OCI-LY3 (cell line): ENCODE measurements at regions not wholly inside any gene's neighbourhood (a gene's known extent, or its start where the extent isn't known, plus 50 kb on each side); places are given as distances from the start of the nearest gene placed in this dataset.

ENCODE experiments used
- H2AFZ ChIP-seq: fragments of 200-600, 300-600 bp; shearing (Covaris generic); 2 replicates; pipeline ENCODE4 v1.6.0; 2014; ENCODE audit warnings: antibody characterized with exemption, low read depth, low read length
- H3K27ac ChIP-seq: fragments of 200-600, 300-600 bp; sonication (generic); 2 replicates; pipeline ENCODE4 v1.5.1; 2014; ENCODE audit warnings: mild to moderate bottlenecking, low read length, moderate library complexity, mixed read lengths
- H3K27me3 ChIP-seq: fragments of 200-600, 300-600 bp; sonication (generic); 2 replicates; pipeline ENCODE4 v1.6.1; 2014; ENCODE audit warnings: low read depth, low read length, mixed read lengths
- H3K36me3 ChIP-seq: fragments of 200-600, 300-600 bp; sonication (generic); replicated peaks from 2 replicates; pipeline ENCODE3; 2014; ENCODE audit warnings: low read depth, low read length, mixed read lengths
- H3K4me1 ChIP-seq: fragments of 300-600, 200-600 bp; sonication (generic); 2 replicates; pipeline ENCODE4 v1.6.1; 2014; ENCODE audit warnings: low read length, mixed read lengths
- H3K4me2 ChIP-seq: fragments of 200-600, 300-600 bp; sonication (generic); 2 replicates; pipeline ENCODE4 v1.6.1; 2014; ENCODE audit warnings: low read length, mixed read lengths
- H3K4me3 ChIP-seq: fragments of 300-600, 200-600 bp; sonication (generic); 2 replicates; pipeline ENCODE4 v1.5.1; 2014; ENCODE audit warnings: antibody characterized with exemption, mild to moderate bottlenecking, low read length, moderate library complexity
- H3K79me2 ChIP-seq: fragments of 300-600, 200-600 bp; shearing (Covaris generic); 2 replicates; pipeline ENCODE4 v1.6.1; 2014; ENCODE audit warnings: mild to moderate bottlenecking, low read length, mixed read lengths
- H3K9ac ChIP-seq: fragments of 300-600, 200-600 bp; shearing (Covaris generic); 2 replicates; pipeline ENCODE4 v1.6.0; 2014; ENCODE audit warnings: mild to moderate bottlenecking, low read length, moderate library complexity
- H3K9me3 ChIP-seq: fragments of 200-600, 300-600 bp; shearing (Covaris generic); 2 replicates; pipeline ENCODE4 v1.6.1; 2014; ENCODE audit warnings: low read length, mixed read lengths; ENCODE audit not compliant: insufficient read depth
- H4K20me1 ChIP-seq: fragments of 200-600, 300-600 bp; sonication (generic); 2 replicates; pipeline ENCODE4 v1.6.1; 2016; ENCODE audit warnings: low read length, mixed read lengths; ENCODE audit not compliant: insufficient read depth
- CTCF ChIP-seq: fragments of 200-600, 300-600 bp; sonication (generic); IDR thresholded peaks from 2 replicates; pipeline ENCODE4 v1.5.1; 2014; ENCODE audit warnings: antibody characterized with exemption, low read length, low read depth
- EZH2phosphoT487 ChIP-seq: fragments of 200-600 bp; shearing (Covaris generic); IDR thresholded peaks from 2 replicates; pipeline ENCODE4 v1.6.1; 2018; ENCODE audit warnings: antibody characterized with exemption, mixed run types, low read depth

- H3K9ac ChIP-seq = no peak overlapping the region
- no peaks in the 10 kb centered on the region for H3K27me3 ChIP-seq
- no peak overlapping the region for H3K4me2 ChIP-seq
- no peaks in the 10 kb centered on the region for H3K4me1 ChIP-seq
- no peaks in the 10 kb centered on the region for H3K79me2 ChIP-seq
- no peak for TF ChIP-seq CTCF
- no peak for TF ChIP-seq EZH2phosphoT487
- H4K20me1 ChIP-seq = no peaks in the 10 kb centered on the region
- no peak overlapping the region for H2AFZ ChIP-seq
- H3K4me3 ChIP-seq = no peak overlapping the region
- no peak overlapping the region for H3K27ac ChIP-seq
- H3K9me3 ChIP-seq = peaks cover 12% of the 10 kb centered on the region
- no peaks in the 10 kb centered on the region for H3K36me3 ChIP-seq
Measured at GRCh38 chr2:89841476-89841840, 1150.0 kb downstream of the RPIA start.

GRCh38 chr2:89842180-89842908 lies 1150.9 kb downstream of the RPIA start:
- H3K4me3 ChIP-seq = no peak overlapping the region
- H3K79me2 ChIP-seq = no peaks in the 10 kb centered on the region
- no peak overlapping the region for H3K9ac ChIP-seq
- TF ChIP-seq CTCF (no peak), EZH2phosphoT487 (no peak)
- H3K27ac ChIP-seq = no peak overlapping the region
- H3K27me3 ChIP-seq = no peaks in the 10 kb centered on the region
- no peaks in the 10 kb centered on the region for H3K36me3 ChIP-seq
- H3K9me3 ChIP-seq = peaks cover 7% of the 10 kb centered on the region
- no peak overlapping the region for H3K4me2 ChIP-seq
- no peak overlapping the region for H2AFZ ChIP-seq
- H3K4me1 ChIP-seq = no peaks in the 10 kb centered on the region
- H4K20me1 ChIP-seq = no peaks in the 10 kb centered on the region

DNA sequence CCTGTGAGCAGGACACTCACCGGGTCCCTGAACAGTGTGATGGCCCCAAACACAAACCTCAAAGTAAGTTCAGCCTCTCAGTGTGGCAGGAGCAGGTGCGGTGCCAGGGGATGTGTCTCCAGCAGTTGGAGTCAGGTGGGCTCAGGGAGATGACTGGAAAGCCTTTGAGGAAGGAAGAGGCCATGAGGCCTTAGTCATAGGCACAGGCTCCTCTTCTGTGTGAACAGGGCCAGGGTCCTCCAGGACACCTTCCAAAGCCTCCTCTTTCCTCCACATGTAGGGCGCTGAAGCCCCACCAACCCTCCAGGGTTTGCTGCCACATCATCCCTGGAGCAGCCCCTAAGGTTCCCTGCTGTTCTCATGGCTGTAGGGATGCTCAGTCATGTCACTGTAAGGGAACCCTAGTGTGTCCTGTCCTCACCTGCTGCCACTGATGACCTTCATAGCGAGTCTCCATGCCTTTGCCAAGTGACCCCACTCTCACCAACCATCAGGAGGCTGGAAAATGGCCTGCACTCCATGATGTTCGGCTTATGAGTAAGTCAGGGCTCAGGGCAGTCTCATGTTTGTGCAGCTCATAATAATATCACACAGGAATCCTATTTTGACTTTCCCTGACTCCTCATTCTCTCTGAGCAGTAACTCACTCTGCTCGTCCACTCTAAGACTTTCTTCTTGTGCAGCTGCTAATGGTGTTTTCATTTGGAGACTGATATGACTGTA lies 1152.9 kb downstream of the RPIA start:
- Histone ChIP-seq H4K20me1 (no peaks in the 10 kb centered on the region), H3K27ac (no peak overlapping the region), H3K9me3 (peaks cover 7% of the 10 kb centered on the region), H3K4me1 (no peaks in the 10 kb centered on the region), H2AFZ (no peak overlapping the region), H3K79me2 (no peaks in the 10 kb centered on the region), H3K36me3 (no peaks in the 10 kb centered on the region), H3K9ac (no peak overlapping the region), H3K4me2 (no peak overlapping the region), H3K4me3 (no peak overlapping the region), H3K27me3 (peaks cover 14% of the 10 kb centered on the region)
- TF ChIP-seq CTCF = no peak
- TF ChIP-seq EZH2phosphoT487 = no peak

DNA sequence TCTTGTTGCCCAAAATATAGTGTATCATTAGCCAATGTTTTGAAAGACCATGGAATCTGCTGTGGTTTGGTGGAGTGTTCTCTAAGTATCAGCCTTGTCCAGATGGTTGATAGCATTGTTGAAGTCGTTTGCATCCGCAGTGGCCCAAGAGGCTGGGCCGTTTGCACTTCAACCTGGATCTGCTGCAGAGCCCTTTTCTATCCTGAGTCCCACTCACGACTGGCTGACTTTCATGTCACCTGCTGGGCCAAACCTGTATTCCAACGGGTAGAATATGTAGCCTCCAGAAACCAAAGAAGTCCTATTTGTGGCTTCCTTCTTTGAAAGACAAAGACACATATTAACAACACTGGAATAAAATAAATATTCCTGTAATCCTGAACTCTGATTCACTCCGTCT lies 1154.1 kb downstream of the RPIA start:
- Histone ChIP-seq H3K4me1 (no peaks in the 10 kb centered on the region), H3K4me2 (no peak overlapping the region), H3K27me3 (peaks cover 25% of the 10 kb centered on the region), H3K9me3 (no peaks in the 10 kb centered on the region; the same call in 1 of the 2 replicates), H3K9ac (no peak overlapping the region), H2AFZ (no peak overlapping the region), H3K27ac (no peak overlapping the region), H4K20me1 (no peaks in the 10 kb centered on the region), H3K79me2 (no peaks in the 10 kb centered on the region), H3K4me3 (no peak overlapping the region), H3K36me3 (no peaks in the 10 kb centered on the region)
- TF ChIP-seq EZH2phosphoT487 (no peak), CTCF (no peak)
